GM04503 (cell line): ENCODE measurements at regions not wholly inside any gene's neighbourhood (a gene's known extent, or its start where the extent isn't known, plus 50 kb on each side); places are given as distances from the start of the nearest gene placed in this dataset.
"Not testable (repeated sequence)": the region's sequence is repeated elsewhere in the genome, so short reads cannot be mapped to it uniquely, and the experiment has no call there.

Experiments
- DNase-seq: peaks from one replicate; pipeline ENCODE4 v3.0.0-alpha.2; 2012; ENCODE audit warnings: low read depth

DNA sequence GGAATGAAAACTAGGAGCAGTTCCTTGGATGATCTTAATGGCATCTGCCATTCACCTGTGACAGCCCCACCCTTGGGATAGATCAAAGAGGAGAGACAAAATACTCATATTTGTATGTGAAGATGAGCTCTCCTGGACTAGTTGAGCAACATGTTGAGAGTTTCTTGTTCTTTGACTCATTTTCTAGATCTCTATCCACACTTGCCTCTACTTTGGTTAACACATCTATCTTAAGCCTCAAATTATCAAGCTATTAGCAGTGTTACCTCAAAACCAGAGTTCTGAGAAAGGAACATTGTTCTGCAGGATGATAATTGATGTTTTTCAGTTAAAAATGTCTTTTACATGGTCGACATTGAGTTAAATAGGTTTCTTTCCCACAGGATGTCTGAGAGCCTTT, 94.2 kb upstream of the TEX13D start:
- DNase-seq: no peak

- DNase-seq: no peak
These were observed 93.1 kb upstream of the TEX13D start for GRCh38 chrX:124239324-124239723.

DNA sequence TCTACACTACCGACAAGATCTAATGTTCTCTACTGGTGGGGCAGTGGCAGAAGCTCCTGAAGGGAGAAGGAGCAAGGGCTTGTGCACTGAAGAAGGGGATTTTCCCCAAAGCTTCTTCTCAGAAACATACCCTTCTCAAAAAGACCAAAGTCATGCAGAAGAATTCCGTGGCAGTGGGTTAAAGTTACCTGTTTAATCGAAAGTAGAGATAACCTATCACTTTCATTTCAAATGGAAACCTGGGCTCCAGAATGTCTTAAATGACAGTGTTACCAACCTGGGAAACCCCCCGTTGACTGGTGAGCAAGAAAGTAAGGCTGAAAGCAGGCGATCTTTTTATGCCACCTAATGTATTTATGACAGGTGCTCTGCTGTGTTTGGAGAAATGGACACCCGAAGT, 92.5 kb upstream of the TEX13D start:
- DNase-seq: no peak

GRCh38 chrX:124240422-124240821, 92.0 kb upstream of the TEX13D start:
- no peak for DNase-seq

- no peak for DNase-seq
These were observed 90.3 kb upstream of the TEX13D start for GRCh38 chrX:124242131-124242530.

GRCh38 chrX:124249345-124249744, 83.1 kb upstream of the TEX13D start:
- no peak for DNase-seq

GRCh38 chrX:124250835-124251437, 81.5 kb upstream of the TEX13D start:
- DNase-seq: no peak

DNA sequence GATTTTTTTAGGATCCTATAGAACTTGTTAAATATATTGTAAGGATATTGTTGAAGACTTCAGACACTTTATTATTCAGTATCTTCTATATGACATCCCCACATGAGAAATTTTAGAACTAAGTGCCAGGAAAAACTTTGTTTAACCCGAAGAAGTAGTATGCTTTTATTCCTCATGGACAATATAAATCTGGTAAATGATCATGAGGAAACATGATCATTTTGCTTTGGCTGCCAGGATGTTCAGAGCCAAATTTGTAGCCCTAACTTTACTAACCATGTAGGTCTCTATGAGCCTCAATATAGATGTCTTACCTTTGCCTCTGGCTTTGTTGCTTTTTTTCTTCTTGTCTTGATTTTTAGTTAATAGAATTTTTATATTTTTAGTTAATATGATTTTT, 77.8 kb upstream of the TEX13D start:
- no peak for DNase-seq

DNA sequence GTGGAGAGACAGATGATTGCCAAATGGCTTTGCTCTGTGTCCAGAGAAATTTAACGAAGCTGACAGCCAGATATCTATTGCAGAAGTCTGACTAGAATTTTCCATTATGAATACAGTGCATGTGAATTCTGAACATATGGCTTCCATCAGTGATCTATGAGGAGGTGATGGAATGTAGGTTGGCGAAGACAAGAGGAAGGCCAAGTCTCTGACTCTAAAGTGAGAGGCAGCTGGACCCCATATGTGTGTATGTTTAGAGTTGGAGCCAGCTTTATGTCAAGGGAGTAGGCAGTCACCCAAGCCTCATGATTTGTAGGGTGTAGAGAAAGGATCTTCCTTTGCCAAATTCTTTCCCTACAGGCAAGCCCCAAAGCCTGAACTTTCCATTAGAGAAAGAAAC, 76.2 kb upstream of the TEX13D start:
- peak; percentile 31 for DNase-seq

DNA sequence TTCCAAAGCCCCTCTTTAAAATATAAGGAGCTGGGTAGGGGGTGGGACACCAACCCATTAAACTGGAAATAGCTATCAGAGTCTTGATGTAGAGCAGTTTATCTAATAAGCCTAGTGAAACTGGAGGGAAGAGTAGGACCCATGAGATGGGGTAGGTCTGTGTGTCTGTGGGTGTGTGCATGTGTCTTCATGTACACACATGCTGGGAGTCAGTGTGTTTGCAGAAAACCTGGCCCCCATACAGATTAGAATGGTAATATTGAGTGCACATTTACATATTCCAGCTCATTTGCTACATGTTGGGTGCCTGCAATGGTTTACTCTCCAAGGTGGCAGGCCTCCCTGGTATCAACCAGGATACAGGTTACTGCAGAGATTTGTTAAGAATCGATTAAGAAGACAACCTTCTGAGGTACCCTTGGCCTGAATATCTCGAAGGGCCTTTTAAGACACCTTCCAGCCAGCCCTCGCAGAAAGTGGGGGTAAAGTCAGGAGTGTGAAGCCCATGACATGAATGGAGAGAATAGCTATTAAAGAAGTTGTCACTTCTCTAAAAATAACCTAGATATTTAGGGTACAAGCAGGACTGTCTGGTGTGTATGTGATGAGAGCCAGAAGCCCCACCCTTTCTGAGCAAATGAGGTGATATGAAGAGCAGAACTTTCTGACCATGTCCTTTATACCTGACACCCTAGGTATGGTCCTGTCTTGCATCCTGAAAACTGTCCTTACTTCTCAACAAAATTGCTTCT, 75.7 kb upstream of the TEX13D start:
- DNase-seq: no peak

DNA sequence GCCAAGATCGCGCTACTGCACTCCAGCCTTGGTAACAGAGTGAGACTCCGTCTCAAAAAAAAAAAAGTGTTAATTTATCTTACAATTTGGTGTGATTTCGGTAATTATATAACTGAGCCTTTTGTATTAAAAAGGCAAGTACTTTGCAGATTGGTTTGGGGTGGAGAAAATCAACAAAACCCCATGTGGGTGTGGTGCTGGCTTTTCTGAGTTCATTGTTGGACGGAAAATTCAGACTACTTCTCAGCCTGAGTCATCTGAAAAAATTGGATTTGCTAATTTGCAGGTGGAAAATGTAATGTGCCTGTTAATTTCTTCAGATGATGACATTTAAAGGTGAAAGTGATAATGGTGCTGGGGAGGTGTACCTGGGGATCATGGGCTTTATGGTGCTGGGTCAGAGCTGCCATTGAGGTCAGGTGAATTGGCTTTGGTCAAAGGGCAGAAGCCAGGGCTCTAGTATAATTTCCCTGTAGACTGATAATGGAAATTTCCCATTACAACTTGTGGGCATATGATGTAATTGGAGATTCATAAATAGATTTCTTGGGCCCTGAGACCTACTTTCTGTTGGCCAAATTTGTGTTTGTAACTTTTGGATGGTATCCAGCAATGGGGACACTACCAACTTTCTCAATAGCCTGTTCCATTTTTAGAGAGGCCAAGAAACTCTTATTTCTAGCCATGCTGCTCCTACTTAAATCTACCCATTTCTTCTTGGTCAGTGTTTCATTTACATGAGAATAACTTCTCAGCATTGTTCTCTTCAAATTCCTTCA, 74.3 kb upstream of the TEX13D start:
- DNase-seq: no peak

- no peak for DNase-seq
These were observed 71.6 kb upstream of the TEX13D start for GRCh38 chrX:124260845-124261244.

GRCh38 chrX:124263743-124264142, 68.7 kb upstream of the TEX13D start:
- no peak for DNase-seq

DNA sequence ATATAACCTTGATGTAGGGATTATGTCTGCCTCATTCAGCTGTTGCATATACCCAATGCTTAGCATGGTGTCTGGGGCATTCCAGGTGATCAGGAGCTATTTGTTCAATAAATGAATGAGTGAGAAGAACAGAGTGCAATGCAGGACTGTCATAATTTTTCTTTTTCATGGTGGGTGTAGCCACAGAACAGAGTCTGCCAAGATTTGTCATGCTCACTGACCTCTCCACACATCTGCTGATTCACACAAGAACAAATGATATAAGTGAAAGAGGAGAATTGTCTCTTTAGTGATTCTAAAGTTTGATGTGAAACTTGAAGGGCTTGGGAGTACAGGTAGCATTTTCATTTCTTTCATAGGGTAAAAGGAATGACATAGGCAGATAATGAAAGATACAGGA, 64.4 kb upstream of the TEX13D start:
- DNase-seq: no peak

DNA sequence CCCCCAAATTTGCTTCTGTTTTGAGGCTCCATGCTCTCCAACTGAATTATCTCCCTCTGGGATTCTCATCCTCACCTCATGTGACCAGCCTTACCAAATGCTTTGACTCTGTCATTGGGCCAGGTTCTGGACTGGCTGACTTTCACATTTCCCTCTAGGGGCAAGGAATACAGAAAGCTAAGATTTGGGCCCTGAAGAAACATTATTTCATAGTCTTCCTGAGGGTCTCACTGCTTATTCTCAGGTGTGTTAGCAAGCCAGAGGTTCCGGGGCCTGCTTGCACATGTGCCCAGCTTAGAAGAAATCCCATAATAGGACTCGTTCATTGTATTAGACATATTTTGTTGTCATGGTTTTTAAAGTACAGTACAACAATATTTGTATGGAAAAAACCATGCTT, 62.6 kb upstream of the TEX13D start:
- no peak for DNase-seq

- not testable (repeated sequence) for DNase-seq
These were observed 60.9 kb upstream of the TEX13D start for GRCh38 chrX:124271599-124271998.

DNA sequence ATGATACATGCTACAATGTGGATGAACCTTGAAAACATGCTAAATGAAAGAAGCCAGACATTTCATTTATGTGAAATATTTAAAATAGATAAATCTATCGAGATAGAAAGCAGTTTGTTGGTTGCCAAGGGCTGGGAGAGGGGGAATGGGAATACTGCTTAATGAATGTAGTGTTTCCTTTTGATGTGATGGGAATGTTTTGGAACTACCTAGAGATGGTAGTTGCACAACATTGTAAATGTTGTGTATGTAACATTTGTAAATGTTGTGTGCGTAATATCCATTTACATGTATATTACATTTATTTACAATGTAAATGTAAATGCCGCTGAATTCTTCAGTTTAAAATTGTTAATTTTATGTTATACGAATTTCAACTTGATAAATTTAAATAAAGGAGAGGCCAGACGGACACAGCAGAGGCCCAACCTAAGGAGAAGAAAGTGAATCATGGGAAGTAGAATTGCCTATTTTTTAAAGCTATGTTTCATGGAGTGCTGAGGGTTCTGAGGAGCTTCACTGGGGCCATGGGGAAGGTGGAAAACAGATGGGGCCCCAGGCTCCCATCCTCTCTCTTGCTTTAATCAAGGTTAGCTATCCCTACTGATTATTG, 60.0 kb upstream of the TEX13D start:
- no peak for DNase-seq

GRCh38 chrX:124274438-124275181, 57.9 kb upstream of the TEX13D start:
- no peak for DNase-seq

- no peak for DNase-seq
These were observed 57.1 kb upstream of the TEX13D start for GRCh38 chrX:124275182-124275894.

GRCh38 chrX:124280294-124280902, 52.1 kb upstream of the TEX13D start:
- no peak for DNase-seq

GRCh38 chrX:124282580-124282979, 49.9 kb upstream of the TEX13D start:
- no peak for DNase-seq
